H9 (cell line): ENCODE measurements at regions not wholly inside any gene's neighbourhood (a gene's known extent, or its start where the extent isn't known, plus 50 kb on each side); places are given as distances from the start of the nearest gene placed in this dataset.

Experiments used
- DNase-seq: peaks from one replicate; pipeline ENCODE4 v3.0.0-alpha.2; 2017
- H2AFZ ChIP-seq: one replicate; pipeline ENCODE4 v1.6.1; 2013; ENCODE audit warnings: mild to moderate bottlenecking, low read length, control low read depth, moderate library complexity
- H2AK5ac ChIP-seq: 2 replicates; pipeline ENCODE4 v1.6.1; 2013; ENCODE audit warnings: low read length, control low read depth, mixed read lengths; ENCODE audit not compliant: insufficient read length
- H2BK120ac ChIP-seq: one replicate; pipeline ENCODE4 v1.6.1; 2013; ENCODE audit warnings: low read depth, mild to moderate bottlenecking, low read length, control low read depth, inconsistent platforms; ENCODE audit not compliant: poor library complexity, severe bottlenecking
- H2BK12ac ChIP-seq: 2 replicates; pipeline ENCODE4 v1.6.1; 2013; ENCODE audit warnings: low read length, control low read depth, mixed read lengths, low read depth; ENCODE audit not compliant: insufficient read length
- H2BK15ac ChIP-seq: 2 replicates; pipeline ENCODE4 v1.6.1; 2013; ENCODE audit warnings: low read depth, low read length, control low read depth
- H2BK20ac ChIP-seq: one replicate; pipeline ENCODE4 v1.6.1; 2013; ENCODE audit warnings: low read depth, mild to moderate bottlenecking, low read length, control low read depth, inconsistent platforms; ENCODE audit not compliant: poor library complexity, severe bottlenecking
- H2BK5ac ChIP-seq: 2 replicates; pipeline ENCODE4 v1.6.1; 2013; ENCODE audit warnings: low read length, control low read depth, mixed read lengths; ENCODE audit not compliant: insufficient read length
- H3K14ac ChIP-seq: 2 replicates; pipeline ENCODE4 v1.6.1; 2013; ENCODE audit warnings: low read length, control low read depth; ENCODE audit not compliant: insufficient read depth
- H3K18ac ChIP-seq: 2 replicates; pipeline ENCODE4 v1.6.1; 2013; ENCODE audit warnings: low read depth, mild to moderate bottlenecking, mixed read lengths, low read length, control low read depth; ENCODE audit not compliant: insufficient read length
- H3K23ac ChIP-seq: 2 replicates; pipeline ENCODE4 v1.6.1; 2013; ENCODE audit warnings: low read length, control low read depth, mixed read lengths, low read depth; ENCODE audit not compliant: insufficient read length
- H3K23me2 ChIP-seq: 2 replicates; pipeline ENCODE4 v1.6.1; 2013; ENCODE audit warnings: low read depth, mild to moderate bottlenecking, mixed read lengths, low read length, control low read depth; ENCODE audit not compliant: insufficient read length, poor library complexity, severe bottlenecking
- H3K27ac ChIP-seq: 2 replicates; pipeline ENCODE4 v1.5.1; 2013; ENCODE audit warnings: low read length, control low read depth, mixed read lengths, low read depth; ENCODE audit not compliant: insufficient read length
- H3K27me3 ChIP-seq: 2 replicates; pipeline ENCODE4 v1.6.1; 2013; ENCODE audit warnings: low read length, control low read depth, inconsistent platforms; ENCODE audit not compliant: insufficient read depth
- H3K4ac ChIP-seq: 2 replicates; pipeline ENCODE4 v1.6.1; 2013; ENCODE audit warnings: low read depth, mild to moderate bottlenecking, control low read depth, inconsistent platforms, low read length, moderate library complexity
- H3K4me1 ChIP-seq: 2 replicates; pipeline ENCODE4 v1.6.1; 2013; ENCODE audit warnings: low read length, control low read depth, inconsistent platforms; ENCODE audit not compliant: insufficient read depth
- H3K4me2 ChIP-seq: 2 replicates; pipeline ENCODE4 v1.6.1; 2013; ENCODE audit warnings: low read length, control low read depth, mixed read lengths; ENCODE audit not compliant: insufficient read length, insufficient read depth
- H3K56ac ChIP-seq: 2 replicates; pipeline ENCODE4 v1.6.1; 2013; ENCODE audit warnings: low read depth, mild to moderate bottlenecking, mixed read lengths, low read length, control low read depth; ENCODE audit not compliant: insufficient read length
- H3K79me1 ChIP-seq: 2 replicates; pipeline ENCODE4 v1.6.1; 2013; ENCODE audit warnings: low read depth, mild to moderate bottlenecking, moderate library complexity, low read length, control low read depth, inconsistent platforms; ENCODE audit not compliant: insufficient read depth, poor library complexity, severe bottlenecking
- H3K79me2 ChIP-seq: 2 replicates; pipeline ENCODE4 v1.6.1; 2013; ENCODE audit warnings: low read length, control low read depth, inconsistent platforms; ENCODE audit not compliant: insufficient read depth
- H3K9ac ChIP-seq: 2 replicates; pipeline ENCODE4 v1.6.1; 2013; ENCODE audit warnings: low read length, control low read depth, mixed read lengths; ENCODE audit not compliant: insufficient read length; ENCODE audit errors: extremely low read depth
- H3K9me3 ChIP-seq: one replicate; pipeline ENCODE4 v1.6.1; 2013; ENCODE audit warnings: low read depth, low read length, inconsistent platforms; ENCODE audit not compliant: control insufficient read depth
- H3T11ph ChIP-seq: one replicate; pipeline ENCODE4 v1.6.1; 2013; ENCODE audit warnings: mild to moderate bottlenecking, low read length, control low read depth, inconsistent platforms
- H4K20me1 ChIP-seq: one replicate; pipeline ENCODE4 v1.6.1; 2013; ENCODE audit not compliant: control insufficient read depth, insufficient read length, insufficient read depth
- H4K5ac ChIP-seq: 2 replicates; pipeline ENCODE4 v1.6.1; 2013; ENCODE audit warnings: low read depth, mild to moderate bottlenecking, mixed read lengths, low read length, control low read depth; ENCODE audit not compliant: insufficient read length
- H4K8ac ChIP-seq: replicated peaks from 2 replicates; pipeline ENCODE4 v1.6.1; 2013; ENCODE audit warnings: low read length, control low read depth, mixed read lengths, low read depth; ENCODE audit not compliant: insufficient read length
- H4K91ac ChIP-seq: 2 replicates; pipeline ENCODE4 v1.6.1; 2013; ENCODE audit warnings: low read depth, mild to moderate bottlenecking, moderate library complexity, mixed read lengths, low read length, control low read depth; ENCODE audit not compliant: insufficient read length
- H3K27ac Mint-ChIP-seq, 3 experiments: 2 replicates in 2 of 3; 3 replicates in 1 of 3; pipeline ENCODE4 v1.8.0; 2020 to 2021; ENCODE audit warnings: mixed read lengths in 3 of 3, mild to moderate bottlenecking in 1 of 3, moderate library complexity in 1 of 3
- H3K27me3 Mint-ChIP-seq: 2 replicates; pipeline ENCODE4 v1.8.0; 2021; ENCODE audit warnings: low read depth, mild to moderate bottlenecking, moderate library complexity, mixed read lengths
- H3K36me3 Mint-ChIP-seq, 3 experiments: 2 replicates in 2 of 3; 3 replicates in 1 of 3; pipeline ENCODE4 v1.8.0; 2020 to 2021; ENCODE audit warnings: low read depth in 3 of 3, mixed read lengths in 3 of 3; ENCODE audit not compliant: insufficient read depth in 1 of 3
- H3K4me1 Mint-ChIP-seq, 2 experiments: 2 replicates each; pipeline ENCODE4 v1.8.0; 2020; ENCODE audit warnings: mixed read lengths in 2 of 2
- H3K4me3 Mint-ChIP-seq, 2 experiments: 2 replicates in 1 of 2; 3 replicates in 1 of 2; pipeline ENCODE4 v1.8.0; 2020 to 2021; ENCODE audit warnings: mild to moderate bottlenecking in 2 of 2, mixed read lengths in 2 of 2, moderate library complexity in 1 of 2
- H3K9me3 Mint-ChIP-seq, 2 experiments: 2 replicates in 1 of 2; 3 replicates in 1 of 2; pipeline ENCODE4 v1.8.0; 2020; ENCODE audit warnings: mild to moderate bottlenecking in 2 of 2, mixed read lengths in 2 of 2, moderate library complexity in 1 of 2
- CTCF ChIP-seq: fragments of 200-600 bp; sonication (generic); conservative IDR thresholded peaks from 3 replicates; pipeline ENCODE4 v1.8.0; 2021; ENCODE audit warnings: antibody characterized with exemption, mild to moderate bottlenecking
- WGBS: extraction: QIAGEN DNeasy Blood & Tissue Kit; methylation state at CpG from one replicate; pipeline ENCODE4 v1.1.7; 2013; ENCODE audit warnings: missing lambda C conversion rate, low lambda C conversion rate, mixed read lengths; ENCODE audit not compliant: insufficient read length; ENCODE audit errors: extremely low coverage; 5-methylcytosine and 5-hydroxymethylcytosine counted together

GRCh38 chr3:79822076-79822475 lies 54.3 kb upstream of the ROBO1 start:
- no CpG with 5 or more reads among the region's 2 CpGs for WGBS
- no peaks in the 10 kb centered on the region for H3K27me3 Mint-ChIP-seq
- no peak overlapping the region for H3K27ac Mint-ChIP-seq
- Histone ChIP-seq H3T11ph (no peak overlapping the region), H3K9me3 (no peaks in the 10 kb centered on the region), H2AK5ac (no peak overlapping the region), H3K18ac (no peak overlapping the region), H3K23me2 (no peaks in the 10 kb centered on the region), H3K9ac (no peak overlapping the region), H3K4me2 (no peak overlapping the region), H2AFZ (no peak overlapping the region), H4K91ac (no peak overlapping the region), H2BK20ac (no peak overlapping the region), H3K56ac (no peak overlapping the region), H3K14ac (no peak overlapping the region), H4K5ac (no peak overlapping the region), H2BK12ac (no peak overlapping the region), H4K20me1 (no peaks in the 10 kb centered on the region), H3K4me1 (no peaks in the 10 kb centered on the region), H2BK15ac (no peak overlapping the region), H3K4ac (no peak overlapping the region), H3K23ac (no peak overlapping the region), H3K27ac (no peak overlapping the region), H4K8ac (no peak overlapping the region), H2BK120ac (no peak overlapping the region), H3K79me2 (no peaks in the 10 kb centered on the region), H3K27me3 (no peaks in the 10 kb centered on the region), H2BK5ac (no peak overlapping the region), H3K79me1 (no peaks in the 10 kb centered on the region)
- H3K36me3 Mint-ChIP-seq = no peaks in the 10 kb centered on the region
- H3K4me1 Mint-ChIP-seq = peaks cover 4% of the 10 kb centered on the region in 2 experiments; a peak in 3 of 4 replicates
- DNase-seq = no peak
- TF ChIP-seq CTCF = no peak
- H3K4me3 Mint-ChIP-seq = no peak overlapping the region
- 0 out of 5 replicates have a peak, but pooled peaks cover 0 to 2% of the 10 kb centered on the region in 2 experiments for H3K9me3 Mint-ChIP-seq
